SHP77 (cell line): ENCODE measurements at regions not wholly inside any gene's neighbourhood (a gene's known extent, or its start where the extent isn't known, plus 50 kb on each side); places are given as distances from the start of the nearest gene placed in this dataset.
A peak's percentile ranks its signal among the peaks of the same experiment; 100 is the strongest.

ENCODE experiments used
- DNase-seq, 2 experiments: peaks; one replicate each; lab custom pipeline; 2025; lab: John Stamatoyannopoulos, UW

GRCh38 chr3:10583798-10584708 is 78.7 kb upstream of the ATP2B2 start:
- no peak for DNase-seq

- DNase-seq = no peak
Observed at GRCh38 chr3:10585945-10586344, 80.6 kb upstream of the ATP2B2 start.

- no peak for DNase-seq
Observed at GRCh38 chr3:10594915-10595314, 89.5 kb upstream of the ATP2B2 start.

GRCh38 chr3:10596746-10597448 is 91.5 kb upstream of the ATP2B2 start:
- DNase-seq = no peak

- no peak for DNase-seq
Observed at GRCh38 chr3:10597733-10598132, 92.3 kb upstream of the ATP2B2 start.

GRCh38 chr3:10599017-10599416 is 93.6 kb upstream of the ATP2B2 start:
- no peak for DNase-seq

- DNase-seq = no peak
Observed at GRCh38 chr3:10599444-10599843, 94.1 kb upstream of the ATP2B2 start.

GRCh38 chr3:10600296-10600714 is 94.9 kb upstream of the ATP2B2 start:
- no peak for DNase-seq

GRCh38 chr3:10600726-10601125 is 95.3 kb upstream of the ATP2B2 start:
- DNase-seq = no peak

GRCh38 chr3:10601151-10601856 is 95.9 kb upstream of the ATP2B2 start:
- DNase-seq = no peak

GRCh38 chr3:10601857-10602230 is 96.5 kb upstream of the ATP2B2 start:
- no peak for DNase-seq

- no peak for DNase-seq
Observed at GRCh38 chr3:10602271-10602670, 96.9 kb upstream of the ATP2B2 start.

- DNase-seq = no peak
Observed at GRCh38 chr3:10602769-10603768, 97.7 kb upstream of the ATP2B2 start.

GRCh38 chr3:10609134-10609533 is 103.7 kb upstream of the ATP2B2 start:
- DNase-seq = no peak

- peak in 1 of 2 experiments; percentile 22 for DNase-seq
Observed at GRCh38 chr3:10614168-10614567, 108.8 kb upstream of the ATP2B2 start.

GRCh38 chr3:10615715-10616114 is 110.3 kb upstream of the ATP2B2 start:
- no peak for DNase-seq

- no peak for DNase-seq
Observed at GRCh38 chr3:10616321-10616720, 110.9 kb upstream of the ATP2B2 start.

GRCh38 chr3:10619989-10620832 is 114.8 kb upstream of the ATP2B2 start:
- no peak for DNase-seq

- DNase-seq = no peak
Observed at GRCh38 chr3:10620833-10621082, 115.4 kb upstream of the ATP2B2 start.

GRCh38 chr3:10623578-10624275 is 118.3 kb upstream of the ATP2B2 start:
- no peak for DNase-seq
